CD4-positive, alpha-beta T cell treated with Interleukin-12 subunit alpha and Interleukin-12 subunit beta, for 1 hour (primary cell): ENCODE measurements at regions not wholly inside any gene's neighbourhood (a gene's known extent, or its start where the extent isn't known, plus 50 kb on each side); places are given as distances from the start of the nearest gene placed in this dataset.
"Not testable (repeated sequence)": the region's sequence is repeated elsewhere in the genome, so short reads cannot be mapped to it uniquely, and the experiment has no call there.

Source experiments
- DNase-seq: peaks from one replicate; pipeline ENCODE4 v3.0.0-alpha.2; 2020

DNA sequence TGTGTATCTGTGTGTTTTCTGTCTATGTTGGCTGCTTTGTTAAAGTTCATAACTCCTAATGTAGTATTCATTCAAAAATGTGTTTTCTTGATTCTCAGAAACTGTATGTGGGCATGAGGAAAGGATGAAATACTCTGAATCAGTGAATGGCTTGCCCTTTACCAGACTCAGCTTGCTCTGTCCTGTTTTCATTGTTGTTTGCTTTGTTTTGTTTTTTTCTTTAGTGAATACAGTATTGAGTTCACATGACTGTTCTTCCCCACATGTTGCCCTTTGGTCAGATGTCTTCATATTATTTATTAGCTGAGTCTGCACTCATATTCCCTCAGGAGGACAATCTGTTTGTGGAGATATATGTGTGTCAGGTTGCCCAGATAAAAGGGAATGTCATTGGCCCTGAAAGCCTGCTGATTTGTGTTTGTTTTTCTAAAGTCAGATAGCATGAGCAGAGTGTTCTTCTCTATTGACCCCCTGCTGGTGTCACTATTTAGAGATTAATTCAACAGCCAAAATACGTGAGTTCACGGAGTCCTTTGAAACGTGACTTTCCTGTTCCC is 1184.4 kb downstream of the RPA4 start:
- DNase-seq, result no peak

DNA sequence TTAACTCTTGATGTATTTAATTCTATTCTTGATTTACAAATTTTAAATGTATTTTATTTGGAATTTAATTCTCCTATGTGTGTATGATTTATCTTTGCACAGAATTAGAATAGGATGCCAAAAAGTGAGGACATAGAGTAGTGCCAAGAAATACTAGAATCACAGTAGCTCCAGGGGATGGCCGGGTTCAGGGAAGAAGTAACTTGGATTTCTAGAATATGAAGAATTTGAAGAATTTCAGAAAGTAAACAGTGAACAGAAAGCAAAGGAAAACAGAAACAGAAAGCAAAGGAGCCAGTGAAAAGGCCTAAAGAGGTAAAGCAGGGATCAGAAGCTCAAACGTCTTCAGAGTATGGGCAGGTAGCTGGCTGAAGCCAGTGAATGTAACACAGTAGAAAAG is 1187.6 kb downstream of the RPA4 start:
- no peak for DNase-seq

DNA sequence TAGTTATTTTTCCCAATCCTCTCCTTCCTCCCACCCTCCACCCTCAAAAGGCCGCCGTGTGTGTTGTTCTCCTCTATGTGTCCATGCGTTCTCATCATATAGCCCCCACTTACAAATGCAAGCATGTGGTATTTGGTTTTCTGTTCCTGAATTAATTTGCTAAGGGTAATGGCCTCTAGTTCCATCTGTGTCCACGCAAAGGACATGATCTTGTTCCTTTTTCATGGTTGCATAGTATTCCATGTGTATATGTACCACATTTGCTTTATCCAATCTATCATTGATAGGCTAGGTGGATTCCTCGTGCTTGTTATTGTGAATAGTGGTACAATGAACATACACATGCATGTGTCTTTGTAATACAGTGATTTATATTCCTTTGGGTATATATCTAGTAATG is 1193.7 kb downstream of the RPA4 start:
- DNase-seq, result no peak

DNA sequence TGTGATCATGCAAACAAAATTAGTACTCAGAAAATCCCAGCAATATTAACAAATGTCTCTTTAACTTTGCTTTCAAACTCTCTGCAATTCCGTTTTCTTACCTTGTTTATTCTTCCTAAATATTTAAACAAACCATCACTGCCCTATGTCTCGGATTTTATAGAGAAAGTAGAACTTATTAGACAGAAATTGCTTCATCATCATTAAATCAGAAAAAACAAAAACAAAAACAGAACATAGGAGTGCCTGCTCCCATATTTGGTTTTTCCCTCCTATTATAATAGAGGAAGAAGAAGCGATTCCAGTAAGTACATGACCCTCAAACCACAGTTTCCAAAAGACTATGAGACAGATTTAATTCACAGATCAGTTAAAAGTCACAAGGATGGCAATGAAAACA is 1228.0 kb downstream of the RPA4 start:
- no peak for DNase-seq

DNA sequence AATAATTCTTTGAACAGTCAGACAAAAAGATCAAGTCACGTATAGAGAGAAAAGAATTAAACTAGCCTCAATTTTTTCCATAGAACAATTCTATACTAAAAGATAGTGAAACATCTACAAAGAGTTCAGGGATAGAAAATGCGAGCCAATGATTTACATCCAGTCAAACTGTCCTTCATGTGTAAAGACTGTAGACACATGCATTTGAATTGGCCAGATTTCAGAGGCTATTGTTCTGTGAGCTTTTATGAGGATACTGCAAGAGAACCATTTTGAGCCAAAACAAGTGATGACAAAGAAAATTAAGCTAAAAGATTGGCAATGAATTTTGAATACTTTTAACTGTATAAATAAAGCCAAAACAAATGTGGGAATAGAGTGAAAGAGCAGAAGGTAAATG is 1230.3 kb downstream of the RPA4 start:
- no peak for DNase-seq

DNA sequence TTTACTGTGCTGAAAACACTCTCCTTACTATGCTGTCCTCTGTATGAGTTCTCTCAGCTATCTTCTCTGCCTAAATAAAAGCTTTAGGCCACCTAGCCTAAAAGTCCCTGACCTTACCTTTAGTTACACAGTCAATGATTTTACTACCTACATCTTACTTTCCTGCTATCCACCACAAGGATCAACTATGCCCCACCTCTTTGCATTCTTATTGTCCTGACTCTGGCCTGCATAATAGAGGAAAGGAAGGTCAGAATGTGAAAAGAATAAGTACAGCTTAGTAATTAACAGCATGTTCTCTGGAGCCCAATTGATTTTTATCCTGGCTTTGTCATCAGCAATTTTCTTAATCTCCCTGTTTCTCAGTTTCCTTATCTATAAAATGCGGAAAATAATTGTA is 1257.8 kb downstream of the RPA4 start:
- no peak for DNase-seq

DNA sequence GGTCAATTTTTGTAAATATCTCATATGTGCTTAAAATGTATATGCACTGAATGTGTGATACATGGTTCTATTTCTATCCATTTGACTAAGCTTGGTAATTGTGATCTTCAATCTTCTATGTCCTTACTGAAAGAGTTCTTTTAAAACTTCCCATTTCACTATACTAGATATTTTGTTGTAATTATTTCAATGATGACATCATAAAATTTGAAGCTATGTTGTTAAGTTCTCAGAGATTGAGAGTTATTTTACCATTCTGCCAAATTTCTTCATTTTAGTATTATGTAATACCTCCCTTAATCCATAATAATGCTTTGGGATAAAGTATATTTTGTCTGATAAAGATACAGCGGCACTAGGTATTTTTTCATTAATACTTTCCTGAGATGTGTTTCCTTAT is 1307.3 kb downstream of the RPA4 start:
- DNase-seq, result no peak

DNA sequence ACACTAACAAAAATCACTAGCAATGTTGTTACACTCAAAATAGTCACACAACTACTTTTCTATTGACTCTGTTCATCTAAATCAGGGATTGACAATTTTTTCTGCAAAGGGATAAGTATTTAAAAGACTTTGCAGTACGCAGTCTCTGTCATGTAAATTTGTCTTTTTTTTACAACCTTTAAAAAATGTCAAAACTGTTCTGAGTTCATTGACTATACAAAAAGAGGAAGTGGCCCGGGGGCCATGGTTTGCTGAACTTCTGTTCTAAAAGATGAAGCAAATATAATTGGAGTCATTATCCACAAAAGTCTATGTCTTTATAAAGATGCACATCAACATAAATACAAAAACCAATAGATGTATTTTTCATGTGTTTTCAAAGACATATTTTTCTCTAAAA is 1310.3 kb downstream of the RPA4 start:
- DNase-seq, result no peak

DNA sequence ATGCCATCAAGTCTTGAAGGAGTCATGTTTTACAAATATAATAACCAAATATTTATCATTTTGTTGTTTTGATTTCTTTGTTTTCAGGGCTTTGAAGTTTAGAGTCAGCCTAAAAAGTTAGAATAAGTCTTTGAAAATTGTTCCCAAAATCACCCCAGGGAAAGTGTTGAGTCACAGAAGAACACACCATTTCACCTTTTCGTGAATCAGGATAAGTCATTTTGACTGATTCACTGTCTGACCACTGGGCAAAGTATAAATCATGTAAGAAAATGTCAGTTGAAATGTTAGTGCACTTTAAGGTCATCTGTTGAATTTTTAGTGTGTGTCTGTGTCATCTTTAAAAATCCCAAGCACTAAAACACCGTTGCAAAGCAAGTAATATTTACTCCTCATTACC is 1320.1 kb downstream of the RPA4 start:
- no peak for DNase-seq

DNA sequence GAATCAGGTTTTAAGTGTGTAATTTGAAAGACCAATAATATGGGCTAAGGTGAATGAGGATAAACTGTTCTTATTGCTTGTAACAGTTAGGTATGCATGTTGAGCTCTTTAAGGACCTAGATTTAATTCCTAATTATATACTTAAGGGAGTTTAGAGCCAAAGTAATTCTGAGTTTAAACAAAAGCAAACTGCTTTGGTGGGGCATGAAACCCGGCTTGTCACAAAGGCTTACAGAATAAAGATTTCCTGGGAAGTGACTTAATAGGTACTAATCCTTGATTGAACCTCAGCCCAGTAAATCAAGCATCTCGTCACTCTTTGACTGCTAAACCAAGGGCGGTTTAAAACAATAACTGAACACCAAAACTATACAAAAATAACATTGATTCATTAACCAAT is 1324.2 kb downstream of the RPA4 start:
- no peak for DNase-seq

DNA sequence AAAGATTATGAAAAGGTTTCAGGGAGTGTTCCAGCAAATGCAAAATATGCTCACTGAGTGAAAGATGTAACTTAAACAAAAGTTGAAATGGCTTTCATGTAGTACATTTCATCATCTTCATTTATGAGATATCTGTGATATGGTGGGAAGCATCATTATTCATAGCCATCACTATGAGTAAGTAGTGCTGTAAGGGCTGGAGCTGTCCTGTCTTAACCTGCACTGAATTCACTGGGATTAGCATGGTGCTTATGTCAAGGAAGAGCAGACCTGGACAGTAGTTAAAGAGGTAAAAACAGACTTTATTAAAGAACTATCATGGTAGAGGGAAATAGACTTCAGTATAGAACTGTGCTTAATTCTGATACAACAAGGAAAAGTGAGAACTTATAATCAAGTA is 1347.3 kb downstream of the RPA4 start:
- no peak for DNase-seq

DNA sequence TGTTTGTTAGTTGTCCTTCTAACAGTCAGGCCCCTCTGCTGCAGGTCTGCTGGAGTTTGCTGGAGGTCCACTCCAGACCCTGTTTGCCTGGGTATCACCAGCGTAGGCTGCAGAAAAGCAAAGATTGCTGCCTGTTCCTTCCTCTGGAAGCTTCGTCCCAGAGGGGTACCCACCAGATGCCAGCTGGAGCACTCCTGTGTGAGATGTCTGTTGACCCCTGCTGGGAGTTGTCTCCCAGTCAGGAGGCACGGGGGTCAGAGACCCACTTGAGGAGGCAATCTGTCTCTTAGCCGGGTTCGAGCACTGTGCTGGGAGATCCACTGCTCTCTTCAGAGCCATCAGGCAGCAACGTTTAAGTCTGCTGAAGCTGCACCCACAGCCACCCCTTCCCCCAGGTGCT is 1356.4 kb downstream of the RPA4 start:
- not testable (repeated sequence) for DNase-seq

DNA sequence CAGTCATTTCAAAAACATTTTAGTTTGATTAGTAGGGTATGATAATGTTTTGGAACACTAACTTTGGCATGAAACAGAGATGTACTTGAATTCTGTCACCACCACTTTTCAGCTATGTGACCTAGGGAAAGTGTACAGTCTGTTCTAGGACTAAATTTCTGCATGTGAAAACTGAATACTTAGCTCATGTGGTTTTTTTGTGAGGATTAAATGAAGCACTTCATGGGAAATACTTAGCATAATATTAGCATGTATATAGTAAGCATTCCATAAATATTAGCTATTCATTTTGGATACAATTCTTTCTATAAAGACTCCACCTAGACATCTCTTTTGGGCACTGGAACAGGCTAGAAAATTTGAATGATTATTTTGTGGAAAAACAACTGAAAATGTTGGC is 1379.4 kb downstream of the RPA4 start:
- DNase-seq, result no peak

DNA sequence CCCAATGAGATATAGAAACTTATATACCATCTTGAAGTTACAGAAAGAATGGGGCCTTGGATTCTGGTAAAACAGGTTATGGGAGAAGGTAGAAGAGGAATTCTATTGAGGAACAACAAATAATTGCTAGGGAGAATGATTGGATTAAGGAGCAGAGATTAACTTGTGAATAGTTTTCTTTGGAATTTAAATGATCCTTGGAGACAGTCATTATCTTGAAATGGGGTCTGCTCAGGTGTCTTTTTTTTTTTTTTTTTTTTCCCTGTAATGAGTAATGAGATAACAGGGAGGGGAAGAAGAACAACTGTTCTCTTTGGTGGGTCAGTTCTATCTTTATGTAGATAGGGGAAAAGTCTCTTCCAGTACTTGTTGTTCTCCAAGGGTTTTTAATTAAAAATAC is 1406.0 kb downstream of the RPA4 start:
- DNase-seq, result no peak

DNA sequence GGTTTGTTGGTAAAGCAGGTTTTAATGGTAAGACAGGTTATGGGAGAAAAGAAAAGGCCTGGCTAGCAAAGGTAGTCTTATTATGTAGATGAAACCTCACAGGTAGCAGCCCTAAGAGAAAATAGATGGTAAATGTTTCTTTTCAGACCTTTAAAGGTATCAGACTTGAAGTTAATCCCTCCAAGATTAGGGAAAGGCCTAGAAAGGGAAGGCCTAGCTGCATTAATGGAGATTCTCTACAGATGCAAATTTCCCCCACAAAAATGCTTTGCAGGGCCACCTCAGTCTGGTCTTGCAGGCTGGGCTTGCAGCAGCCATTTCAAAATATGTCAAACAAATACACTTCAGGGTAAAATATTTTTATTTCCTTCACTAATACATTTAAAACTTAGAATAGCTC is 1410.6 kb downstream of the RPA4 start:
- no peak for DNase-seq

DNA sequence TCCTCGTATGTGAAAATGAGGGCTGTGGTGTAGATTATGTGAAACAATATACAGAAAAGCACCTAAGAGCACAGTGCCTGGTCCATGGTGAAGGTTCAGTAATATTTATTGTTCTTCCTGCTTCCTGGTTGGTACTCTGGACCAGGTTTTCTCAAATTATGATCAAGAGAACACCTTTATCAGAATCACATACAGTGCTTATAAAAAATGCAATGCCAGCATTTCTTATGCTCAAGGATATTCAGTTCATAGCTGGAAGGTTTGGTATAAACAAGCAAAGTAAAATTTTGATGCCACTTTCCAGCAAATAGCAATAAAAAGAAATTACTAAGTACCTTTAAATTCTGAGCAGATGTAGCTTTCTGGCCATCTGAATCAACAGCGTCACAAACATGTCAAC is 1412.4 kb downstream of the RPA4 start:
- DNase-seq, result no peak

DNA sequence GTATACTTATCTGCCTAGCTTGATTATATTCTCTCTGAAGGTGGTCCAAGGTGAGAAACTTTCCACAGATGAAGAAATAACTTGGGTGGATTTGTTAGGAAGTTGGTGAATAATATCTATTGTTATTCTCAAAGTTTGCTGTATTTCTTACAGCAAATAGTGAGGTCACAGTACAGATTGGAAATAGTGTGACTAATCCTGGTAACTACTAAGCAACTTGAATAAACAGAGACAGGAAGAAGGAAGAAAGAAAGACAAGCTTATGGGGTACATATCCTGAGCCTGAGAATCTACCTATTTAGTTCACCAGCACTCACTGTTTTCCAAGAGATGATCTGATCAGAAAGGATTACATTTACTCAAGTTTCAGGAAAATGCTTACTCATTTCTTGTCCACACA is 1416.1 kb downstream of the RPA4 start:
- no peak for DNase-seq

DNA sequence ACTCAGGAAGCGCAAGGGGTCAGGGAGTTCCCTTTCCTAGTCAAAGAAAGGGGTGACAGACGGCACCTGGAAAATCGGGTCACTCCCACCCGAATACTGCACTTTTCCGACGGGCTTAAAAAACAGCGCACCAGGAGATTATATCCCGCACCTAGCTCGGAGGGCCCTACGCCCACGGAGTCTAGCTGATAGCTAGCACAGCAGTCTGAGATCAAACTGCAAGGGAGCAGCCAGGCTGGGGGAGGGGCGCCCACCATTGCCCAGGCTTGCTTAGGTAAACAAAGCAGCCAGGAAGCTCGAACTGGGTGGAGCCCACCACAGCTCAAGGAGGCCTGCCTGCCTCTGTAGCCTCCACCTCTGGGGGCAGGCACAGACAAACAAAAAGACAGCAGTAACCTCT is 1416.8 kb downstream of the RPA4 start:
- not testable (repeated sequence) for DNase-seq

DNA sequence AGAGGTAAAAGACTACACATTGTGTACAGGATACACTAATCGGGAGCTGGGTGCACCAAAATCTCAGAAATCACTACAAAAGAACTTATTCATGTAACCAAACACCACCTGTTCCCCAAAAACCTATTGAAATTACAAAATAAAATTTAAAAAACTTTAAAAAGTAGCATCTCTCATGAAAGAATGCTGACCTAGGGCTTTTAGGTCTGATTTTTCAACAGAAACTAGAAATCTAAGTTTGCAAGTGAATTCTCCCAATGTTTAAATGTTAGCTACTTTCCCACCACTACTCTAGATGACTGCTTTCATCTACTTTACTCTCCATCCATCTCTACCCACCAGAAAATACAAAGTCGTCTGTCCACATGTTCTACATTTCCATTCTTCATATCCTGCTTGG is 1447.7 kb downstream of the RPA4 start:
- no peak for DNase-seq

DNA sequence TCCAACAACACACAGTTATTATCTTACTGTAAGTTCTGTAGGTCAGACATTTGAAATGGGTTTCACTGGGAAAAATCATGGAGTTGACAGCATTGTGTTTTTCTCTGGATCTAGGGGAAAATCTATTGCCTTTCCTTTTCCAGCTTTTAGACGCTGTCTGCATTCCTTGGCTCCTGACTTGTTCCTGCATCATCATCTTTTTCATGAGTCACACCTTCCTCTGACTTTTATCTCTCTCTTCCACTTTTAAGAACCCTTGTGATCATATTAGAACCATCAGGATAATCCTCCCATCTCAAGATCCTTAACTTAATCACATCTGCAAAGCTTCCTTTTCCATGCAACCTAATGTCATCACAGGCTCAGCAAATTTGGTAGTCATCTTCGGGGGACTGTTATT is 1454.8 kb downstream of the RPA4 start:
- DNase-seq, result no peak

DNA sequence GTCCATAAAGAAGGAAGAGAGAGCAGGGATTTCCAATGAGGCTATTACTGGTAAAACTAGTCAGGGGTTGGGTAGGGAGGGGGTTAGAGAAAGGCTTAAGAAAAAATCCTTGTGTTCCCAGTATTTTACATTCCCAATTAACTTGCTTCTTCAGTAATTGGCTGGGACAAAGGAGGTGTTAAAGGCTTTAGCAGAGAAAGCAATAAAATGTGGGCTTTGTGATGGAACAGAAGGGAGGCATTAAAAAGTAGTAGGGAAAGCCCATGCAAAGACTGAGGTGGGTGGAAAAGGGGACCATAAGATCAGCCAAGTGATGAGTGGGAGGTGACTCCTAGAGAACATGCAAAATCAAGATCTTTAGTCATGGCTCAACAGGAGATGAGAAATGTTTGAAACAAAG is 1467.2 kb downstream of the RPA4 start:
- DNase-seq, result no peak

DNA sequence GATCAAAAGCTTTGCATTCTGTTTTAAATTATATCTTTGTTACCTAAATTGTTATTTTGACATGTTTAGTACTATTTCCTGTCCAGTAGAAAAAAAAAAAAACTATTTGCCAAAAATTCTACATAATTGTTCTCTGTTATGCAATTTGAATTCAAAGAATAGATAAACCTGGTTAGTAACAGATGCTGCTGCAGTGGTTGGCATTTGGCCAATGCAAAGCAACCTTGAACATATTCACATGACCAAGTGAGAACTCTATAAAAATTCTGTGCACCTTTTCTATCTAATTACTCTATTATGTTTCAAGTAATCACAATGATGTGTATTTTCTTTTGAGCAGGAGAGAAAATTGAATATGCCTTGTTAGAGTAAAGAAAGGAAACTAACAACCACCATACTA is 1473.4 kb downstream of the RPA4 start:
- no peak for DNase-seq

DNA sequence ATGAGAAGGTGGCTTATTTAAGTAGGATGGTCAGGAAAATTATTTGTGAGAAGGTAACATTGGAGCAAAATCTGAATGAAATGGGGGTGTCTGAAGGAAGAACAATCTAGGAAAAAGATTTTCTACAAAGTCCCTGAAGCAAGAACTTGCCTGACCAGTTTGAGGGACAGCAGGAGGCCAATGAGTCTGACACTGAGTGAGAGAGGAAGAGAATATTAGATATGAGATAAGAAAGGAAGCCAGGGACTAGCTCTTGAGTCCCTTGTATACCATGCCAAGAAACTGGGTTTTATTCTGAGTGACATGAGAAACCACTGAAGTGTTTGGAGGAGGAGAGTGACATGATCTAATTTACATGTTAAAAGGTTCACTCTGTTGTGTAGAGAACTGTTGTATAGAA is 1478.9 kb downstream of the RPA4 start:
- DNase-seq, result no peak

DNA sequence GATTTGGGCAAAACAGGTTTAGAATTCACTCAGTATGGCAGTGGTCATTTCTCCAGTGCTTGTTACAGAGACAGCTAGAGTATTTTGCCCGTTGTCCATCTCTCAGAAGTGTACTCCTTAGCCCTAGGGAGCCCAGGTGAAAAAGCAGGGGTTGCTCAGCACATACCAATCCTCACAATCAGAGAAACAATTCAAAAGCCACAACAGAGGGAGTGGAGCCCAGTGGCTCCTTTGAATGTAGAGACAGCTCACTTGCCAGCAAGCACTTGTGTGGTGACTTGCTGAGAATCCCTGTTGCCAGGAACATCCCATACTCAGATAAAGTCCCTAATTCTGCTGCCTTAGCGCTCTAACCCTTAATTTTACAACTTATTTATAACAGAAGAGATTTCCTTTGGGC is 1488.3 kb downstream of the RPA4 start:
- no peak for DNase-seq

DNA sequence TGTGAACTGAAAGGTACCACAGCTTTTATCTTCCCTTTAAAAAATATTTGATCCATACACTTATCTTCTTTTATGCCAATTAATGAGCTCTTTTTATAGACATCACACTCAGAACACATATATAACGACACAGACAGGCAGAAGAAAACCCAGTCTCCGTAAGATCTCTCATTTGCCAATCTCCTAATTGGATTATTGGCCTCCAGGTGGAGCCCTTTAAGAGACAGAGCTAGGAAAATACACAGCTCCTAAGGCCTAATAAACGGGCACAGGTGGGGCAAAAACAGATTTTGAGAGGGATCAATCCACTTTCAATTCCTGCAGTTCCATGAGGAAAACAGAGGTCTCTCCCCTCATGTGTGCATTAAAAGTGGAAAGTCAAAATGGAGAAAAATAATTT is 1495.4 kb downstream of the RPA4 start:
- no peak for DNase-seq

DNA sequence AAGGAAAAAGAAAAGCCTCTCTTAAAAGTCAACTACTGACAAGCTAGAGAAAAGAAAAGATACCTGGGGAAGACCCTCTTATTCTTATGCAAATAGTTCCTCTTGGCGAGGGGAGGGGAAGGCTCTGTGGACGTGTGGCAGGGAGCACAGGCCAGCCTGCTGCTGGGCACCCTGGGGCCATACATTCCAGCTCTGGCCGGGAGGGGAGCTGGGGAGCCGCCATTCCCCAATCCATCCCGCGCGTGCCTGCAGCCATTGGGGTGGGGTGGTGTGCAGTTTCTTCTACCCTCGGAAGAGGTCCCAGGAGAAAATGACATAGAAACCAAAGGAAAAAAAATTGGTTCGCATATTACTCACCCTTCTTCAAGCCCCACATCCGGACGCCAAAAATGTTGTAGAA is 1496.4 kb downstream of the RPA4 start:
- DNase-seq, result no peak
